ENCODE measurements at regions not wholly inside any gene's neighbourhood (a gene's known extent, or its start where the extent isn't known, plus 50 kb on each side); places are given as distances from the start of the nearest gene placed in this dataset.
"Not testable (repeated sequence)": the region's sequence is repeated elsewhere in the genome, so short reads cannot be mapped to it uniquely, and the experiment has no call there.

GRCh38 chr3:109803274-109803673 is 465.9 kb upstream of the DPPA4 start:
- DNase-seq, result no peak

- no peak for DNase-seq
Measured at GRCh38 chr3:109804697-109805096, 467.4 kb upstream of the DPPA4 start.

GRCh38 chr3:109806929-109807328 is 469.6 kb upstream of the DPPA4 start:
- DNase-seq, result no peak

GRCh38 chr3:109809513-109809912 is 472.2 kb upstream of the DPPA4 start:
- no peak for DNase-seq

- DNase-seq, result no peak
Measured at GRCh38 chr3:109818081-109818480, 480.7 kb upstream of the DPPA4 start.

- DNase-seq, result no peak
Measured at GRCh38 chr3:109819734-109820133, 482.4 kb upstream of the DPPA4 start.

GRCh38 chr3:109825971-109826810 is 488.8 kb upstream of the DPPA4 start:
- DNase-seq, result peak in 13 of 56 donors; percentile 1 to 45 (median 9)

GRCh38 chr3:109831403-109831802 is 494.1 kb upstream of the DPPA4 start:
- DNase-seq, result no peak

- DNase-seq, result no peak
Measured at GRCh38 chr3:109835958-109836357, 498.6 kb upstream of the DPPA4 start.

- no peak for DNase-seq
Measured at GRCh38 chr3:109851854-109852253, 514.5 kb upstream of the DPPA4 start.

- DNase-seq, result no peak
Measured at GRCh38 chr3:109852283-109852682, 514.9 kb upstream of the DPPA4 start.

GRCh38 chr3:109853077-109853731 is 515.9 kb upstream of the DPPA4 start:
- no peak for DNase-seq

- no peak for DNase-seq
Measured at GRCh38 chr3:109863701-109864100, 526.4 kb upstream of the DPPA4 start.

GRCh38 chr3:109864452-109864851 is 527.1 kb upstream of the DPPA4 start:
- no peak for DNase-seq

GRCh38 chr3:109869586-109869985 is 532.2 kb upstream of the DPPA4 start:
- no peak for DNase-seq

- no peak for DNase-seq
Measured at GRCh38 chr3:109874896-109875708, 537.8 kb upstream of the DPPA4 start.

GRCh38 chr3:109877616-109878015 is 540.3 kb upstream of the DPPA4 start:
- DNase-seq, result not testable (repeated sequence)

GRCh38 chr3:109882144-109882543 is 544.8 kb upstream of the DPPA4 start:
- no peak for DNase-seq

GRCh38 chr3:109887293-109887692 is 549.9 kb upstream of the DPPA4 start:
- DNase-seq, result no peak

- no peak for DNase-seq
Measured at GRCh38 chr3:109888026-109888425, 550.7 kb upstream of the DPPA4 start.

- DNase-seq, result no peak
Measured at GRCh38 chr3:109897734-109898133, 560.4 kb upstream of the DPPA4 start.

- no peak for DNase-seq
Measured at GRCh38 chr3:109899925-109900324, 562.6 kb upstream of the DPPA4 start.

Measured in amygdala (tissue), 56 donors.